ENCODE measurements at regions not wholly inside any gene's neighbourhood (a gene's known extent, or its start where the extent isn't known, plus 50 kb on each side); places are given as distances from the start of the nearest gene placed in this dataset.

DNA sequence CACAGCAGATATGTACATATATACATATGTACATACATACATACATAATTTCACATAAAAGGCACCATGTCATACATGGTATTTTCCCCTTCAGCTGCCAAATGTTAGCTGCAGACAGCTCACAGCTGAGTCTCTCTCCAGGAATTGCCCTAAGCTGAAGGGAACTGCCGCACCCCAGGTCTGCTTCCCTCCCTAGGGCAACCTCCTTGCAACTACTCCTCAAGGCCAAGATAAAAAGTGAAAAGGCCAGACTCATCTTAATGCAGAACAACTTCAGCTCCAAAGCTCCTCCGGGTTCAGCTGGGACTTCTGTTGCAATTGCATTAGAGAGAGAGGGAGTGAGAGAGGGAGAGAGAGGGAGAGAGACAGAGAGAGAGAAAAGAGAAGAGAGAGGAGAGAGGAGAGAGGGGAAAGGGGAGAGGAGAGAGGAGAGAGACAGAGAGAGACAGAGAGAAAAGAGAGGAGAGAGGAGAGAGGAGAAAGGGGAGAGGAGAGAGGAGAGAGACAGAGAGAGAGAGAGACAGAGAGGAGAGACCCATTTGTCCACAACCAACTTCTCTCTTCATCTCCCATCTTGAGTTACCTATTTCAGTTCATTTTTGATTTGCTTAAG lies 143.4 kb upstream of the HES1 start:
- H3K9me3 ChIP-seq (ENCODE audit: control insufficient read depth, insufficient read depth, low read depth, low read length), result no peaks in the 10 kb centered on the region
- no peak overlapping the region for H3K4me3 ChIP-seq (ENCODE audit: low read depth, low read length)
- H3K36me3 ChIP-seq (ENCODE audit: control insufficient read depth, insufficient read depth, low read length), result no peaks in the 10 kb centered on the region
- H3K9ac ChIP-seq (ENCODE audit: low read length), result no peak overlapping the region
- no peak overlapping the region for H3K27ac ChIP-seq (ENCODE audit: low read depth, low read length)
- H3K4me1 ChIP-seq (ENCODE audit: control insufficient read depth, insufficient read depth, low read length), result peaks cover 32% of the 10 kb centered on the region
- peaks cover 6% of the 10 kb centered on the region; the same call in 1 of the 2 replicates for H3K27me3 ChIP-seq (ENCODE audit: control insufficient read depth, insufficient read depth, low read length)

DNA sequence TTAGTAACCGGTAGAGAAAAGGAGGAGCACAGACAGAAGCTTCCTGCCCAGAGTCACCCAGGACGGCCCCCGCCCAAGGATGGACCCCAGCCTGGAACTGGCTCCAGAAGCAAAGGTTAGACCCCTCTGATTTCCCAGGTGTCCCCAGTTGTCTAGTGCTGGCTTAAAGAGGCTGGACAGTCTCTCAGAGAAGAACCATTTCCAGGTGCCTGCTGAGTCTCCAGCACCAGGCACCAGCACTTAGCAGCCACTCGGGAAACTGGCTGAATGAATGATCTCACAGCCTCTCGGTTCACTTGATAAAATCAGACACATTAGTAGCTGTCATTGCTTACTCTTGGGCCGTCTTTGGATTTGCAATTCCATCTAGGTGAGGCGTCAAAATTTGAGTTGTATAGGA lies 139.7 kb upstream of the HES1 start:
- no peaks in the 10 kb centered on the region for H3K9me3 ChIP-seq (ENCODE audit: control insufficient read depth, insufficient read depth, low read depth, low read length)
- H3K4me1 ChIP-seq (ENCODE audit: control insufficient read depth, insufficient read depth, low read length), result peaks cover 41% of the 10 kb centered on the region
- peaks cover 10% of the 10 kb centered on the region; the same call in 1 of the 2 replicates for H3K27me3 ChIP-seq (ENCODE audit: control insufficient read depth, insufficient read depth, low read length)
- no peak overlapping the region for H3K27ac ChIP-seq (ENCODE audit: low read depth, low read length)
- H3K9ac ChIP-seq (ENCODE audit: low read length), result no peak overlapping the region
- no peak overlapping the region for H3K4me3 ChIP-seq (ENCODE audit: low read depth, low read length)
- no peaks in the 10 kb centered on the region for H3K36me3 ChIP-seq (ENCODE audit: control insufficient read depth, insufficient read depth, low read length)

DNA sequence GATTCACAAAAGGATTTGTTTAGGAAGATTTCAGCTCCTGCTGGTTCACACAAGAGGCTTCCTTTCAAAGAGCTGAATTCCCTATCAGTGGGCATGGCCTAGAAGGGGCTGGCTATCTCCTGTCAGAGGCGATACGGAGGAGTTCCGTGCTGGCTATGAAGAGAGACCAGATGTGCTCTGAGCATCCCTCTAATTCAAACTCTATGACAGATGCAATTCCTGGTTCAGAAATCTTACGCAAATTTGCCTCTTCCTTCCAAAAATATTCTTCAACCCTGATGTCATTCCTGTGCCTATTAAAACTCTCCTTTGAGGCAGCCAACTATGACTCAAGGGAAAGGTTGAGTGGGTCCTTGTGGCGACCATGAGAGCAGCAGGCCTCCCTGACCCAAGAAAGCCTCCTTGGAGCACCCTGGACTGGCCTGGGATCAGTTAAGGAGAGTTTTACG lies 139.3 kb upstream of the HES1 start:
- no peaks in the 10 kb centered on the region for H3K36me3 ChIP-seq (ENCODE audit: control insufficient read depth, insufficient read depth, low read length)
- no peak overlapping the region for H3K4me3 ChIP-seq (ENCODE audit: low read depth, low read length)
- H3K27me3 ChIP-seq (ENCODE audit: control insufficient read depth, insufficient read depth, low read length), result peaks cover 10% of the 10 kb centered on the region; the same call in 1 of the 2 replicates
- H3K27ac ChIP-seq (ENCODE audit: low read depth, low read length), result no peak overlapping the region
- H3K4me1 ChIP-seq (ENCODE audit: control insufficient read depth, insufficient read depth, low read length), result peaks cover 43% of the 10 kb centered on the region
- no peak overlapping the region for H3K9ac ChIP-seq (ENCODE audit: low read length)
- no peaks in the 10 kb centered on the region for H3K9me3 ChIP-seq (ENCODE audit: control insufficient read depth, insufficient read depth, low read depth, low read length)

- Histone ChIP-seq H3K9me3 (ENCODE audit: control insufficient read depth, insufficient read depth, low read depth, low read length) (no peaks in the 10 kb centered on the region), H3K9ac (ENCODE audit: low read length) (no peak overlapping the region), H3K4me1 (ENCODE audit: control insufficient read depth, insufficient read depth, low read length) (peaks cover 46% of the 10 kb centered on the region), H3K4me3 (ENCODE audit: low read depth, low read length) (no peak overlapping the region), H3K36me3 (ENCODE audit: control insufficient read depth, insufficient read depth, low read length) (no peaks in the 10 kb centered on the region), H3K27me3 (ENCODE audit: control insufficient read depth, insufficient read depth, low read length) (peaks cover 10% of the 10 kb centered on the region; the same call in 1 of the 2 replicates), H3K27ac (ENCODE audit: low read depth, low read length) (no peak overlapping the region)
These were observed 138.5 kb upstream of the HES1 start for GRCh38 chr3:193997228-193998122.

DNA sequence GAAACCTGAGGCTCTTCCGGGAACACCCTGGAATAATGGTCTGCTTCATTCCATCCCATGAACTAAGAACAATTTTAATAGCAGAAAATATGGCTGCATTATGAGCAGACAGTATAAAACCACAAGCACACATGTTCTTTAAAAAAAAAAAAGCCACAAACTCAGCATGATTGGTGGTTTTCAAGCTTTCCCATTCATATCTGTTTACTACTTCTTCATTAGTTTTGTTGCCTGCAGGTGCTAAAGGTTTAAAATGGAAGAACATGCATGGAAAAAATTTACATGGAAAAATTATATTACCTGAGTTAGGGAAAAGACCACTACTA lies 137.9 kb upstream of the HES1 start:
- Histone ChIP-seq H3K27me3 (ENCODE audit: control insufficient read depth, insufficient read depth, low read length) (peaks cover 10% of the 10 kb centered on the region; the same call in 1 of the 2 replicates), H3K4me3 (ENCODE audit: low read depth, low read length) (no peak overlapping the region), H3K4me1 (ENCODE audit: control insufficient read depth, insufficient read depth, low read length) (peaks cover 48% of the 10 kb centered on the region), H3K36me3 (ENCODE audit: control insufficient read depth, insufficient read depth, low read length) (no peaks in the 10 kb centered on the region), H3K27ac (ENCODE audit: low read depth, low read length) (no peak overlapping the region), H3K9ac (ENCODE audit: low read length) (no peak overlapping the region), H3K9me3 (ENCODE audit: control insufficient read depth, insufficient read depth, low read depth, low read length) (no peaks in the 10 kb centered on the region)

GRCh38 chr3:193998628-193999195 lies 137.2 kb upstream of the HES1 start:
- H3K9ac ChIP-seq (ENCODE audit: low read length), result no peak overlapping the region
- no peaks in the 10 kb centered on the region for H3K36me3 ChIP-seq (ENCODE audit: control insufficient read depth, insufficient read depth, low read length)
- no peak overlapping the region for H3K27ac ChIP-seq (ENCODE audit: low read depth, low read length)
- H3K4me3 ChIP-seq (ENCODE audit: low read depth, low read length), result no peak overlapping the region
- peaks cover 11% of the 10 kb centered on the region; the same call in 1 of the 2 replicates for H3K27me3 ChIP-seq (ENCODE audit: control insufficient read depth, insufficient read depth, low read length)
- peaks cover 52% of the 10 kb centered on the region for H3K4me1 ChIP-seq (ENCODE audit: control insufficient read depth, insufficient read depth, low read length)
- H3K9me3 ChIP-seq (ENCODE audit: control insufficient read depth, insufficient read depth, low read depth, low read length), result no peaks in the 10 kb centered on the region

GRCh38 chr3:194000100-194000499 lies 135.8 kb upstream of the HES1 start:
- H3K9ac ChIP-seq (ENCODE audit: low read length), result no peak overlapping the region
- no peaks in the 10 kb centered on the region for H3K9me3 ChIP-seq (ENCODE audit: control insufficient read depth, insufficient read depth, low read depth, low read length)
- H3K27me3 ChIP-seq (ENCODE audit: control insufficient read depth, insufficient read depth, low read length), result peaks cover 20% of the 10 kb centered on the region; the same call in 1 of the 2 replicates
- peaks cover 61% of the 10 kb centered on the region for H3K4me1 ChIP-seq (ENCODE audit: control insufficient read depth, insufficient read depth, low read length)
- no peak overlapping the region for H3K4me3 ChIP-seq (ENCODE audit: low read depth, low read length)
- no peaks in the 10 kb centered on the region for H3K36me3 ChIP-seq (ENCODE audit: control insufficient read depth, insufficient read depth, low read length)
- H3K27ac ChIP-seq (ENCODE audit: low read depth, low read length), result no peak overlapping the region

GRCh38 chr3:194000712-194001111 lies 135.2 kb upstream of the HES1 start:
- H3K4me1 ChIP-seq (ENCODE audit: control insufficient read depth, insufficient read depth, low read length), result peaks cover 57% of the 10 kb centered on the region
- no peak overlapping the region for H3K27ac ChIP-seq (ENCODE audit: low read depth, low read length)
- no peak overlapping the region for H3K9ac ChIP-seq (ENCODE audit: low read length)
- no peaks in the 10 kb centered on the region for H3K36me3 ChIP-seq (ENCODE audit: control insufficient read depth, insufficient read depth, low read length)
- H3K4me3 ChIP-seq (ENCODE audit: low read depth, low read length), result no peak overlapping the region
- H3K9me3 ChIP-seq (ENCODE audit: control insufficient read depth, insufficient read depth, low read depth, low read length), result no peaks in the 10 kb centered on the region
- peaks cover 20% of the 10 kb centered on the region; the same call in 1 of the 2 replicates for H3K27me3 ChIP-seq (ENCODE audit: control insufficient read depth, insufficient read depth, low read length)

DNA sequence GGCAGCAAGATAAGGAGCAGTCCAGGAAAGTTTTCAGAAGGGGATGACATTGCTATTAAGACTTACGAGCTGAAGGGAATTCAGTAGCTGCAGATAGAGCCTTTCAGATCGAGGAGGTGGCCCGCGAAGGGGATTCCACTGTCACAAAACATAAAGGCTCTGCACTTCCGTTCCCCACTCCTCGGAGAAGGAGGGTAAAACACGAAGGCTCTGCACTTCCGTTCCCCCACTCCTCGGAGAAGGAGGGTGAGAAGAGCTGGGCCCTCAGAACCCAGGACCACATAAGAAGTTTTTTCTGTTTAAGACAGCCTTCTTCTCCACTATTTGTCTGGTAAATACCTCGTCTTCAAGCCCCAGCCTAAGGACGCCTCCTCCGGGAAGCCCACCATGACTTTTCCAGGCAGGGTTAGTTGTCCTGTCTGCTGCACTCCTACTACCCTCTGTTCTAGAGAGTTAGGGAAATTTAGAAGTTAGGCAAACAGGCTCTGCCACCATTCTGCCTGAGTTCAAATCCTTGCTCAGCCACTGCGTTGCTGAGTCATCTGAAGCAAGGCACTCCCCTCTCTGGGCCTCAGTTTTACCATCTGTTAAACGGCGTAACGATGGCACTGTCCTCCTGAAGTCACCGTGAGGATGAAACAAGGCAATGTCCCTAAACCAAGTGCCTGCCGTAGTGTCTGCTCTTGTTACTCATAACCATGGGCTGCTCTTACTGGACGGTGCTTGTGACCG lies 134.1 kb upstream of the HES1 start:
- peaks cover 26% of the 10 kb centered on the region for H3K27me3 ChIP-seq (ENCODE audit: control insufficient read depth, insufficient read depth, low read length)

GRCh38 chr3:194003114-194004057 lies 132.6 kb upstream of the HES1 start:
- peak overlapping the region; percentile 48 for H3K9ac ChIP-seq (ENCODE audit: low read length)
- H3K36me3 ChIP-seq (ENCODE audit: control insufficient read depth, insufficient read depth, low read length), result no peaks in the 10 kb centered on the region
- peak overlapping the region; percentile 46 for H3K4me3 ChIP-seq (ENCODE audit: low read depth, low read length)
- peak overlapping the region; percentile 1; the same call in 1 of the 2 replicates for H3K27ac ChIP-seq (ENCODE audit: low read depth, low read length)
- H3K4me1 ChIP-seq (ENCODE audit: control insufficient read depth, insufficient read depth, low read length), result peaks cover 36% of the 10 kb centered on the region; the same call in 1 of the 2 replicates
- H3K27me3 ChIP-seq (ENCODE audit: control insufficient read depth, insufficient read depth, low read length), result peaks cover 30% of the 10 kb centered on the region
- H3K9me3 ChIP-seq (ENCODE audit: control insufficient read depth, insufficient read depth, low read depth, low read length), result no peaks in the 10 kb centered on the region

More for the DNA sequence above, 134.1 kb upstream of the HES1 start:
- H3K9ac ChIP-seq (ENCODE audit: low read length), result no peak overlapping the region
- peaks cover 48% of the 10 kb centered on the region for H3K4me1 ChIP-seq (ENCODE audit: control insufficient read depth, insufficient read depth, low read length)
- no peak overlapping the region for H3K27ac ChIP-seq (ENCODE audit: low read depth, low read length)
- no peaks in the 10 kb centered on the region for H3K36me3 ChIP-seq (ENCODE audit: control insufficient read depth, insufficient read depth, low read length)
- H3K9me3 ChIP-seq (ENCODE audit: control insufficient read depth, insufficient read depth, low read depth, low read length), result no peaks in the 10 kb centered on the region
- no peak overlapping the region for H3K4me3 ChIP-seq (ENCODE audit: low read depth, low read length)
